GM13976 (cell line): ENCODE measurements at regions not wholly inside any gene's neighbourhood (a gene's known extent, or its start where the extent isn't known, plus 50 kb on each side); places are given as distances from the start of the nearest gene placed in this dataset.
"Not testable (repeated sequence)": the region's sequence is repeated elsewhere in the genome, so short reads cannot be mapped to it uniquely, and the experiment has no call there.

ENCODE experiments used
- DNase-seq: peaks from one replicate; pipeline ENCODE4 v3.0.0; 2012; ENCODE audit warnings: low spot score
- in situ Hi-C: fragments of 300-500 bp; cut with MboI; formaldehyde crosslinking; loops from one replicate; pipeline ENCODE4 v1.12.0; 2022; ENCODE audit warnings: low sequenced_read_pairs, mixed read lengths, inconsistent platforms; ENCODE audit not compliant: unreplicated experiment
- TF ChIP-seq, protein P1 (sequence below): IDR thresholded peaks from 2 replicates; pipeline ENCODE4 v1.5.1; 2012; ENCODE audit warnings: borderline replicate concordance, mild to moderate bottlenecking; ENCODE audit not compliant: insufficient read depth; ENCODE audit errors: extremely low read depth, missing control alignments, control extremely low read depth

DNA sequence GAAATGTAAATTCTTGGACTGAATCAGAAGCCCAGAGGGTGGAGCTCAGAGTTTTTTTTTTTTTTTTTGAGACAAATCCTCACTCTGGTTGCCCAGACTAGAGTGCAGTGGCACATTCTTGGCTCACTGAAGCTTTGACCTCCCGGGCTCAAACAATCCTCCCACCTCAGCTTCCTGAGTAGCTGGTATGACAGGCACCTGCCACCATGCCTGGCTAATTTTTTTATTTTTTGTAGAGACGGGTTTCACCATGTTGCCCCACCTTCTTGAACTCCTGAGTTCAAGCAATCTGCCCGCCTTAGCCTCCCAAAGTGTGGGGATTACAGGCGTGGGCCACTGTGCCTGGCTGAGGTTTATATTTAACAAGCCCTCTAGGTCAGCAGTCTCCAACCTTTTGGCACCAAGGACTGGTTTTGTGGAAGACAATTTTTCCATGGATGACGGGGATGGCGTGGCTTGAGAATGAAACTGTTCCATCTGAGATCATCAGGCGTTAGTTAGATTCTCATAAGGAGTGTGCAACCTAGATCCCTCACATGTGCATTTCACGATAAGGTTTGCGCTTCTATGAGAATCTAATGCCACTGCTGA lies 76.7 kb downstream of the FHIP1A start:
- in situ Hi-C loops, result no loop called here
- TF ChIP-seq, protein P1, sequence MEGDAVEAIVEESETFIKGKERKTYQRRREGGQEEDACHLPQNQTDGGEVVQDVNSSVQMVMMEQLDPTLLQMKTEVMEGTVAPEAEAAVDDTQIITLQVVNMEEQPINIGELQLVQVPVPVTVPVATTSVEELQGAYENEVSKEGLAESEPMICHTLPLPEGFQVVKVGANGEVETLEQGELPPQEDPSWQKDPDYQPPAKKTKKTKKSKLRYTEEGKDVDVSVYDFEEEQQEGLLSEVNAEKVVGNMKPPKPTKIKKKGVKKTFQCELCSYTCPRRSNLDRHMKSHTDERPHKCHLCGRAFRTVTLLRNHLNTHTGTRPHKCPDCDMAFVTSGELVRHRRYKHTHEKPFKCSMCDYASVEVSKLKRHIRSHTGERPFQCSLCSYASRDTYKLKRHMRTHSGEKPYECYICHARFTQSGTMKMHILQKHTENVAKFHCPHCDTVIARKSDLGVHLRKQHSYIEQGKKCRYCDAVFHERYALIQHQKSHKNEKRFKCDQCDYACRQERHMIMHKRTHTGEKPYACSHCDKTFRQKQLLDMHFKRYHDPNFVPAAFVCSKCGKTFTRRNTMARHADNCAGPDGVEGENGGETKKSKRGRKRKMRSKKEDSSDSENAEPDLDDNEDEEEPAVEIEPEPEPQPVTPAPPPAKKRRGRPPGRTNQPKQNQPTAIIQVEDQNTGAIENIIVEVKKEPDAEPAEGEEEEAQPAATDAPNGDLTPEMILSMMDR, result no peak
- DNase-seq, result no peak

DNA sequence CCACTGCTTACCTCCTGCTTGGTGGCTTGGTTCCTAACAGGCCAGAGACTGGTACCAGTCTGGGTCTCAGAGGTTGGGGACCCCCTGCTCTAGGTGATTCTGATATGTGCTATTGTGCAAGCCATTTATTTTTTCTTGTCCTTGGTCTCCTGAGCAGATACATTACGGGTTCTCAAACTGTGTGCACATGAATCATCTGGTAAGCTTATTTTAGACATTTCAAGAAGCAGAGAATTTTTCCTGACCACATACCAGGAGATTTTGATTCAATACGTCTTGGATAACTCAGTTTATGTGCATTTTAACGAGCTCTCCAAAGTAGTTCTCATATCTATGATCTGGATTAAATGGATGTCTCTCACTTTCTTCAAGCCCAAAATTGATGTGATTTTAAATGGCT lies 77.2 kb downstream of the FHIP1A start:
- in situ Hi-C loops, result no loop called here
- TF ChIP-seq, protein P1, result no peak
- DNase-seq, result no peak

DNA sequence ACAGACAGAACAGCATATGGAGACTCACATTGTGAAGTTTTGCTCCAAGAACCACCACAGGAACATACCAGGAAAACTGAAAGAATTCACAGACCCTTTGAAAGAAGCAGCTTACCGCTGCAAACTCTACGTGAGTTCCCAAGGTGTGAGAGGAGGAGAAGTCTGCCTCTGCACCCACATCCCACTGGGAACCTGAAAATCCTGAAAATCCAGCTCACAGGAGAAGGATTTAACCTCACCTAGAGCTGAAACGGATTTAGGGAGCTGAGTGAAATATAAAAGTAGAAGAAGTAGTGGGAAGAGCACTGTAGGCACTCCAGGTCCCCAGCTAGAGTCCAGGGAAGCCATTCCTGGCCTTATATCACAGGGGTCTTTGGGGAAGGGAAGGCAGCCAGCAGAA lies 80.0 kb downstream of the FHIP1A start:
- in situ Hi-C loops, result no loop called here
- DNase-seq, result no peak
- TF ChIP-seq, protein P1, result no peak

DNA sequence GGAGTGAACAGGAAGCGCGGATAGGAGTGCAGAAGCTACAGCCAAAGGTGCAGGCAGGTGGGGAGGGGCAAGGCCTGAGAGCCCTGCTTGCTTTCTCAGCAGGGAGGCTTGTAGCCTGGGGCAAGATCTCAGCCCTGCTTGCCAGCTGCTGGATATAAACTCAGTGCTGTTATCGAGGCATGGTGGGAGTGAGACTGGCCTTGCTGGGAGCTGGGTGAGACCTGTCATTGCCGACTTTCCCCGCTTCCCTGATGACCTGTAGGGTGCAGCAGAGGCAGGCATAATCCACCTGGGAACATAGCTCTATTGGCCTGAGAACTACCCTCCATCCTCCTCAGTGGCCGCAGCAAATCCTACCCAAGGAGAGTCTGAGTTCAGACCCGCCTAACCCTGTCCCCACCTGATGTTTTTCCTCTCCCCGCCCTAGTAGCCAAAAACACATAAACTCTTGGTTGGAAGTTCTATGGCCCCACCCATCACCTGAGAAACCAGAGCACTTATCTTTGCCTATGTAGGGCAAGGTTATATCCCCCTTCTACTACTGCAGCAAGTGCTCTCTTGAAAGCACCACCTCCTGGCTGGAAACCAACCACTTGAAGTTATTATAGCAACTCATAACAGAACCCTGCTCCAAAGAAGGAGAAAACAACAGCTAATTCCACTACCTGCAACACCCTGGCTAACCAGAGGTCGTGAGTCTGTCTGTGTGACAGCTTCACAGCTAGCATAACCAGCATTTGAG lies 80.7 kb downstream of the FHIP1A start:
- DNase-seq, result no peak
- TF ChIP-seq, protein P1, result no peak
- in situ Hi-C loops, result no loop called here

DNA sequence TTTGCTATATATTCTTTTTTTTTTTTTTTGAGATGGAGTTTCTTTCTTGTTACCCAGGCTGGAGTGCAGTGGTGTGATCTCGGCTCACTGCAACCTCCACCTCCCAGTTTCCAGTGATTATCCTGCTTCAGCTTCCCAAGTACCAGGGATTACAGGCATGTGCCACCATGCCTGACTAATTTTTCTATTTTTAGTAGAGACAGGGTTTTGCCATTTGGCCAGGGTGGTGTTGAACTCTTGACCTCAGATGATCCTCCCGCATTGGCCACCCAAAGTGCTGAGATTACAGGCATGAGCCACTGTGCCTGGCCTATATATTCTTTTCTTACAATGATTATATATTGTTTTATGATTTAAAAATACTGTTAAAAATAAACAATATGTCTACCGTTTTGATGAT lies 86.6 kb downstream of the FHIP1A start:
- DNase-seq, in situ Hi-C loops: not testable (repeated sequence)

DNA sequence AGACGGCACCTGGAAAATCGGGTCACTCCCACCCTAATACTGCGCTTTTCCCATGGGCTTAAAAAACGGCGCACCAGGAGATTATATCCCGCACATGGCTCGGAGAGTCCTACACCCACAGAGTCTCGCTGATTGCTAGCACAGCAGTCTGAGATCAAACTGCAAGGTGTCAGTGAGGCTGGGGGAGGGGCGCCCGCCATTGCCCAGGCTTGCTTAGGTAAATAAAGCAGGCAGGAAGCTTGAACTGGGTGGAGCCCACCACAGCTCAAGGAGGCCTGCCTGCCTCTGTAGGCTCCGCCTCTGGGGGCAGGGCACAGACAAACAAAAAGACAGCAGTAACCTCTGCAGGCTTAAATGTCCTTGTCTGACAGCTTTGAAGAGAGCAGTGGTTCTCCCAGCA lies 102.6 kb downstream of the FHIP1A start:
- in situ Hi-C loops, DNase-seq: not testable (repeated sequence)

DNA sequence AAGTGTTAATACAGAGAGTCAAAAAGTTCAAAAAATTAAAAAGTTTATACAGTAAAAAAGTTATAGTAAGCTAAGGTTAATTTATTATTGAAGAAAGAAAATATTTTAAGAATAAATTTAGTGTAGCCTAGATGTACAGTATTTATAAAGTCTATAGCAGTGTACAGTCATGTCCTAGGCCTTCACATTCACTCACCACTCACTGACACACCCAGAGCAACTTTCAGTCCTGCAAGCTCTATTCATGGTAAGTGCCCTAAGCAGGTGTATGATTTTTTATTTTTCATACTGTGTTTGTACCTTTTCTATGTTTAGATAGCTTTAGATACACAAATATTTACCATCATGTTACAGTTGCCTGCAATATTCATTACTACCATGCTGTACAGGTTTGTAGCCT lies 108.9 kb downstream of the FHIP1A start:
- DNase-seq, result no peak
- TF ChIP-seq, protein P1, result no peak
- in situ Hi-C loops, result no loop called here
